ENCODE measurements at regions not wholly inside any gene's neighbourhood (a gene's known extent, or its start where the extent isn't known, plus 50 kb on each side); places are given as distances from the start of the nearest gene placed in this dataset.

- no peak for TF ChIP-seq POLR2A (IDR thresholded peaks at IDR 0.05)
- TF ChIP-seq CTCF (IDR thresholded peaks at IDR 0.05): no peak
Measured at GRCh38 chr11:135073870-135074269, 661.8 kb upstream of the B3GAT1 start.

Measured in right lobe of liver (tissue), 4 donors.